ENCODE measurements at regions not wholly inside any gene's neighbourhood (a gene's known extent, or its start where the extent isn't known, plus 50 kb on each side); places are given as distances from the start of the nearest gene placed in this dataset.

DNA sequence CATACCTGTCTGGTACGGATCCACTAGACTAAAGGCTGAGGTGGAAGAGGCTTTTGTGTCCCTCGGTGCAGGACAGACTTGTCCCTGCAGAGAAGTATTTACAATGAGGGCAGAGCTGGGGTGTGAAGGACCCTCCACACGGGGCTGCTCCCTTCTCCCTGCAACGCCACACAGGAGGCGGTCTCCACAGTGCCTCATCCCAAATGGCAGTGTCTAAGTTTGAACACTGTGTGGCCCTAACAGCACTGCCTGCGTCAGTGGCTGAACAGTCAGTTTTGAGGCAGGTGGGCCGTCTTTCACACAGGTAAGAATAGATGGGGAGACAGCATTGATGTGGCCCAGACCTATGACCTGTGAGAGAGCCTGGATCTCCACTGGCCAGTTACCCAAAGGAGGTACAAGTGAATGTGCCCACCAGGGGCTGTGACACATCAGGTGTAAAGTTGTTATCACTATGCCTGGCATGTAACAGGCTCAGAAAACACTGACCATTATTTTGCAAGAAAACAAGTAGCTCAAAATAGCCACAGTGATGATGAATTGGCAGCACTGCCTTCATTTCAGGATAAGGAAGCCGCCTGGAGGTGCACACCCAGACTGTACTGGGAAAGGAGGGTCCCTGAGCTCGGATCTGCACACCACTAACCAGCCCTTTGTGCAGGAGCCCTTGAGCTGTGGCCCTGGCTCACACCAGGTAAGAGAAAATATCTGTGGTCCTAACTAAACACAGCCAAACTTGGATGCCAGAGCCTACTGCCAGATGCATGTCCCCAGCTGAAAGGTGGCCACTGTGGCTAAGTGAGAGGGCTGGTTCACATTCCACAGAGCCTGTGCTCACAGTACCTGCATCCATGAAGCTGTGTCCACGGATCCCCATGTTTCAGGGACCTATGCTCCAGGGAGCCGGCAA lies 246.7 kb downstream of the DLL1 start:
- Histone ChIP-seq H3K79me2 (ENCODE audit: control insufficient read depth, insufficient read depth, low read length) (no peaks in the 10 kb centered on the region), H3K9ac (replicated peaks; ENCODE audit: extremely low read depth, insufficient read depth, low read length) (no peak overlapping the region), H3K36me3 (ENCODE audit: control insufficient read depth in 2 of 2, extremely low read depth in 1 of 2, insufficient read depth in 2 of 2, low read length in 2 of 2) (no peaks in the 10 kb centered on the region), H3K4me2 (ENCODE audit: insufficient read depth, low read length) (no peak overlapping the region), H3K9me1 (replicated peaks; ENCODE audit: control insufficient read depth, extremely low read depth, insufficient read depth, low read length) (no peaks in the 10 kb centered on the region), H3K4me1 (ENCODE audit: control insufficient read depth, extremely low read depth, insufficient read depth, low read length) (no peaks in the 10 kb centered on the region), H3K27ac (ENCODE audit: insufficient read depth, low read depth, low read length) (no peak overlapping the region), H3K27me3 (ENCODE audit: control insufficient read depth in 2 of 2, insufficient read depth in 2 of 2, low read length in 2 of 2) (no peaks in the 10 kb centered on the region), H2AFZ (ENCODE audit: low read depth, low read length) (no peak overlapping the region), H3K9me3 (replicated peaks; ENCODE audit: control insufficient read depth, insufficient read depth, low read length) (no peaks in the 10 kb centered on the region), H4K20me1 (replicated peaks; ENCODE audit: control insufficient read depth, extremely low read depth, insufficient read depth, low read length) (no peaks in the 10 kb centered on the region), H3K4me3 (replicated peaks in 1 of 3; ENCODE audit: insufficient read depth in 1 of 3, low read depth in 1 of 3, low read length in 3 of 3) (no peak overlapping the region)
- dilution Hi-C loops (cut with MboI; ENCODE audit: extremely low pct_ligation_motif_present, low sequenced_read_pairs), result no loop called here
- CTCF ChIA-PET, result no interaction called here
- FAIRE-seq, result no peak
- no peak for DNase-seq (ENCODE audit: low read depth, low spot score)
- TF ChIP-seq, protein P1, sequence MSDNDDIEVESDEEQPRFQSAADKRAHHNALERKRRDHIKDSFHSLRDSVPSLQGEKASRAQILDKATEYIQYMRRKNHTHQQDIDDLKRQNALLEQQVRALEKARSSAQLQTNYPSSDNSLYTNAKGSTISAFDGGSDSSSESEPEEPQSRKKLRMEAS (IDR thresholded peaks at IDR 0.05; ENCODE audit: insufficient read depth, insufficient read length), result no peak
- TF ChIP-seq FOS (IDR thresholded peaks at IDR 0.05; ENCODE audit: borderline replicate concordance, insufficient read depth, low read length) (no peak), JUN (IDR thresholded peaks at IDR 0.05; ENCODE audit: borderline replicate concordance, insufficient read depth, insufficient read length, low read depth) (no peak), POLR2A (IDR thresholded peaks at IDR 0.05; ENCODE audit: low read depth, low read length) (no peak), GATA2 (IDR thresholded peaks at IDR 0.05; ENCODE audit: insufficient read depth, insufficient read length, low read depth, low read length) (no peak), EZH2 (IDR thresholded peaks at IDR 0.05; ENCODE audit: borderline replicate concordance, low read depth, low read length, severe bottlenecking) (no peak), POLR2AphosphoS5 (IDR thresholded peaks at IDR 0.05; ENCODE audit: insufficient read depth, low read depth, low read length) (no peak), MYC (IDR thresholded peaks at IDR 0.05; ENCODE audit: low read depth, low read length) (no peak)
- TF ChIP-seq, protein P2, sequence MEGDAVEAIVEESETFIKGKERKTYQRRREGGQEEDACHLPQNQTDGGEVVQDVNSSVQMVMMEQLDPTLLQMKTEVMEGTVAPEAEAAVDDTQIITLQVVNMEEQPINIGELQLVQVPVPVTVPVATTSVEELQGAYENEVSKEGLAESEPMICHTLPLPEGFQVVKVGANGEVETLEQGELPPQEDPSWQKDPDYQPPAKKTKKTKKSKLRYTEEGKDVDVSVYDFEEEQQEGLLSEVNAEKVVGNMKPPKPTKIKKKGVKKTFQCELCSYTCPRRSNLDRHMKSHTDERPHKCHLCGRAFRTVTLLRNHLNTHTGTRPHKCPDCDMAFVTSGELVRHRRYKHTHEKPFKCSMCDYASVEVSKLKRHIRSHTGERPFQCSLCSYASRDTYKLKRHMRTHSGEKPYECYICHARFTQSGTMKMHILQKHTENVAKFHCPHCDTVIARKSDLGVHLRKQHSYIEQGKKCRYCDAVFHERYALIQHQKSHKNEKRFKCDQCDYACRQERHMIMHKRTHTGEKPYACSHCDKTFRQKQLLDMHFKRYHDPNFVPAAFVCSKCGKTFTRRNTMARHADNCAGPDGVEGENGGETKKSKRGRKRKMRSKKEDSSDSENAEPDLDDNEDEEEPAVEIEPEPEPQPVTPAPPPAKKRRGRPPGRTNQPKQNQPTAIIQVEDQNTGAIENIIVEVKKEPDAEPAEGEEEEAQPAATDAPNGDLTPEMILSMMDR (IDR thresholded peaks at IDR 0.05; ENCODE audit: extremely low read depth in 1 of 2, insufficient read depth in 1 of 2, low read depth in 1 of 2, low read length in 2 of 2), result no peak
- intact Hi-C loops (cut with micrococcal nuclease), result no loop called here
- POLR2A ChIA-PET, result no interaction called here
- no TSS peak for BruUV-seq (replicated peaks)
